OCI-LY1 (cell line): ENCODE measurements at regions not wholly inside any gene's neighbourhood (a gene's known extent, or its start where the extent isn't known, plus 50 kb on each side); places are given as distances from the start of the nearest gene placed in this dataset.

ENCODE experiments used
- H2AFZ ChIP-seq: fragments of 200-600 bp; sonication (generic), shearing (Covaris generic); 2 replicates; pipeline ENCODE4 v1.6.0; 2014; ENCODE audit warnings: antibody characterized with exemption, mild to moderate bottlenecking, low read length
- H3F3A ChIP-seq: fragments of 200-600 bp; sonication (generic), shearing (Covaris generic); 2 replicates; pipeline ENCODE4 v1.6.0; 2014; ENCODE audit warnings: mild to moderate bottlenecking, antibody characterized with exemption, low read length, moderate library complexity; ENCODE audit not compliant: insufficient read depth
- H3K27ac ChIP-seq: fragments of 200-600 bp; sonication (generic); 2 replicates; pipeline ENCODE4 v1.5.1; 2014; ENCODE audit warnings: low read length, mixed run types, mild to moderate bottlenecking, low read depth; ENCODE audit not compliant: poor library complexity, severe bottlenecking
- H3K27me3 ChIP-seq: fragments of 200-600 bp; sonication (generic); 2 replicates; pipeline ENCODE4 v1.6.0; 2014; ENCODE audit warnings: antibody characterized with exemption, mild to moderate bottlenecking, low read length, moderate library complexity; ENCODE audit not compliant: insufficient read depth
- H3K36me3 ChIP-seq: fragments of 200-600 bp; sonication (generic); 2 replicates; pipeline ENCODE4 v1.6.1; 2014; ENCODE audit warnings: mild to moderate bottlenecking, antibody characterized with exemption, low read length, moderate library complexity, mixed read lengths; ENCODE audit not compliant: insufficient read depth
- H3K4me1 ChIP-seq: fragments of 200-600 bp; sonication (generic); 2 replicates; pipeline ENCODE4 v1.5.1; 2014; ENCODE audit warnings: mild to moderate bottlenecking, low read length, moderate library complexity; ENCODE audit not compliant: insufficient read depth, severe bottlenecking
- H3K4me2 ChIP-seq: fragments of 200-600 bp; sonication (generic), shearing (Covaris generic); 2 replicates; pipeline ENCODE4 v1.6.1; 2014; ENCODE audit warnings: low read length
- H3K4me3 ChIP-seq: fragments of 200-600 bp; sonication (generic); 2 replicates; pipeline ENCODE4 v1.5.1; 2014; ENCODE audit warnings: low read length, low read depth, mild to moderate bottlenecking, mixed read lengths; ENCODE audit not compliant: poor library complexity, severe bottlenecking
- H3K79me2 ChIP-seq: fragments of 200-600 bp; shearing (Covaris generic); 2 replicates; pipeline ENCODE4 v1.6.1; 2016; ENCODE audit warnings: mixed run types, low read length, mixed read lengths; ENCODE audit not compliant: insufficient read depth
- H3K9ac ChIP-seq: fragments of 200-600 bp; sonication (generic), shearing (Covaris generic); 2 replicates; pipeline ENCODE4 v1.6.1; 2014; ENCODE audit warnings: mild to moderate bottlenecking, low read length, mixed read lengths
- H3K9me2 ChIP-seq: fragments of 200-600 bp; sonication (generic), shearing (Covaris generic); 2 replicates; pipeline ENCODE4 v1.6.1; 2014; ENCODE audit warnings: low read depth, mild to moderate bottlenecking, low read length, mixed read lengths
- H3K9me3 ChIP-seq: fragments of 200-600 bp; shearing (Covaris generic); 2 replicates; pipeline ENCODE4 v1.6.1; 2014; ENCODE audit warnings: low read length, mixed read lengths
- H4K20me1 ChIP-seq: fragments of 200-600 bp; sonication (generic), shearing (Covaris generic); 2 replicates; pipeline ENCODE4 v1.6.0; 2016; ENCODE audit warnings: mild to moderate bottlenecking, low read length; ENCODE audit not compliant: insufficient read depth
- CTCF ChIP-seq: fragments of 200-600 bp; sonication (generic), shearing (Covaris generic); IDR thresholded peaks from 2 replicates; pipeline ENCODE4 v1.5.1; 2017; ENCODE audit warnings: mild to moderate bottlenecking, antibody characterized with exemption, low read length, moderate library complexity, mixed read lengths
- EZH2 ChIP-seq: fragments of 200-600 bp; sonication (generic), shearing (Covaris generic); IDR thresholded peaks from 2 replicates; pipeline ENCODE4 v1.8.0; 2017; ENCODE audit warnings: borderline replicate concordance, mixed run types, mild to moderate bottlenecking, antibody characterized with exemption, low read length, moderate library complexity, mixed read lengths

GRCh38 chr18:991441-991840, 86.8 kb downstream of the ADCYAP1 start:
- Histone ChIP-seq H3K27me3 (no peaks in the 10 kb centered on the region), H4K20me1 (no peaks in the 10 kb centered on the region), H2AFZ (no peak overlapping the region), H3K4me3 (no peak overlapping the region), H3K27ac (no peak overlapping the region), H3K4me2 (no peak overlapping the region), H3K4me1 (no peaks in the 10 kb centered on the region), H3F3A (no peaks in the 10 kb centered on the region), H3K9me3 (no peaks in the 10 kb centered on the region), H3K79me2 (no peaks in the 10 kb centered on the region), H3K36me3 (no peaks in the 10 kb centered on the region), H3K9me2 (no peaks in the 10 kb centered on the region), H3K9ac (no peak overlapping the region)
- TF ChIP-seq CTCF (no peak), EZH2 (no peak)

- TF ChIP-seq EZH2: no peak
- no peak for TF ChIP-seq CTCF
- Histone ChIP-seq H3K9me2 (no peaks in the 10 kb centered on the region), H3K4me3 (no peak overlapping the region), H3K4me1 (no peaks in the 10 kb centered on the region), H4K20me1 (no peaks in the 10 kb centered on the region), H3K27me3 (no peaks in the 10 kb centered on the region), H2AFZ (no peak overlapping the region), H3K9me3 (no peaks in the 10 kb centered on the region), H3K27ac (no peak overlapping the region), H3K36me3 (no peaks in the 10 kb centered on the region), H3K9ac (no peak overlapping the region), H3K79me2 (no peaks in the 10 kb centered on the region), H3F3A (no peaks in the 10 kb centered on the region), H3K4me2 (no peak overlapping the region)
These were observed 88.9 kb downstream of the ADCYAP1 start for GRCh38 chr18:993560-993959.

DNA sequence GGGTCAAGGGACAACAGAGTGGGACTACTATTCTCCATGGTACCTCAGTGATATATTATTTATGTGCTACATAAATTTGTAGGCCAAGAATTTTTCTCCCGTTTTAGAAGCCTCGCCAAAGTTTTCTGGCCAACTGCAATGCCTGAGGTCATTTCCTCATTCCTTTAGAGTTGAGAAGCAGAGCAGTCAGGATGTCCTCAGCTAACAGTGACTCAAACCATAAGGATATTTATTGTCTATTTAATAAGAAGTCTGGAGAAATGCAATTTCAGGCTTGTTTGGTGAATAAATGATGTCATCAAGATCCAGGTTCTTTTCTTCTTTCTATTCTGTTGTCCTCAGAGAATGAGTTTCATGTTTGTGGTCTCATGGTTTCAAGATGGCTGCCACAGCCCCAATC, 91.0 kb downstream of the ADCYAP1 start:
- Histone ChIP-seq H3K4me2 (no peak overlapping the region), H3K9ac (no peak overlapping the region), H3K79me2 (no peaks in the 10 kb centered on the region), H3K27me3 (no peaks in the 10 kb centered on the region), H2AFZ (no peak overlapping the region), H3K36me3 (no peaks in the 10 kb centered on the region), H3K27ac (no peak overlapping the region), H3F3A (no peaks in the 10 kb centered on the region), H3K9me3 (no peaks in the 10 kb centered on the region), H3K4me3 (no peak overlapping the region), H4K20me1 (no peaks in the 10 kb centered on the region), H3K4me1 (no peaks in the 10 kb centered on the region), H3K9me2 (no peaks in the 10 kb centered on the region)
- TF ChIP-seq CTCF (no peak), EZH2 (no peak)
